ENCODE measurements at regions not wholly inside any gene's neighbourhood (a gene's known extent, or its start where the extent isn't known, plus 50 kb on each side); places are given as distances from the start of the nearest gene placed in this dataset.

DNA sequence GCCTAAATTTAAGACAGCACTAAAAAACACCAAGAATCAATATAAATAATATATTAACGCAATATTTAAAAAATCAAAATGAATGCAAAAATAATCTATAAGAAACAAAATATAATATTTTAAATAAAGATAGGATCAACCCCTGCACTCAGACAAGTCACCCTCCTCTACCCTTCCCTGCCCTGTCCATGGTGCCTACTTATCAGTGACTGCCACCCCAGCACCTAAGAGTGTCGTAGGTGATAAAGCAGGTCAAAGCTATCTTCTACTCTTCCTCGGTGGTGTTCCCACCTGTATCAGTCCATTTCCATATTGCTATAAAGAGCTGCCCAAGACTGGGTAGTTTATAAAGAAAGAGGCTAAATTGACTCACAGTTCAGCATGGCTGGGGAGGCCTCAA is 251.9 kb downstream of the STIM2 start:
- H3K27ac ChIP-seq (ENCODE audit: insufficient read depth, low read length): no peak overlapping the region
- no peaks in the 10 kb centered on the region for H3K27me3 ChIP-seq (ENCODE audit: control insufficient read depth, insufficient read depth, low read length)
- H4K20me1 ChIP-seq (ENCODE audit: control insufficient read depth, extremely low read depth, insufficient read depth, low read length): no peaks in the 10 kb centered on the region
- H3K4me1 ChIP-seq (ENCODE audit: control insufficient read depth, extremely low read depth, insufficient read depth, low read length): no peaks in the 10 kb centered on the region
- no peaks in the 10 kb centered on the region for H3K79me2 ChIP-seq (ENCODE audit: control insufficient read depth, insufficient read depth, low read length)
- H3K36me3 ChIP-seq (ENCODE audit: control insufficient read depth, insufficient read depth, low read length): no peaks in the 10 kb centered on the region
- DNase-seq (ENCODE audit: low read depth in 2 of 2): no peak
- no peak overlapping the region for H3K4me2 ChIP-seq (ENCODE audit: extremely low read depth, insufficient read depth, low read length)
- H3K9ac ChIP-seq (ENCODE audit: insufficient read depth, low read length): no peak overlapping the region
- no peaks in the 10 kb centered on the region for H3K9me3 ChIP-seq (ENCODE audit: control insufficient read depth, insufficient read depth, low read depth, low read length)
- TF ChIP-seq, protein P1, sequence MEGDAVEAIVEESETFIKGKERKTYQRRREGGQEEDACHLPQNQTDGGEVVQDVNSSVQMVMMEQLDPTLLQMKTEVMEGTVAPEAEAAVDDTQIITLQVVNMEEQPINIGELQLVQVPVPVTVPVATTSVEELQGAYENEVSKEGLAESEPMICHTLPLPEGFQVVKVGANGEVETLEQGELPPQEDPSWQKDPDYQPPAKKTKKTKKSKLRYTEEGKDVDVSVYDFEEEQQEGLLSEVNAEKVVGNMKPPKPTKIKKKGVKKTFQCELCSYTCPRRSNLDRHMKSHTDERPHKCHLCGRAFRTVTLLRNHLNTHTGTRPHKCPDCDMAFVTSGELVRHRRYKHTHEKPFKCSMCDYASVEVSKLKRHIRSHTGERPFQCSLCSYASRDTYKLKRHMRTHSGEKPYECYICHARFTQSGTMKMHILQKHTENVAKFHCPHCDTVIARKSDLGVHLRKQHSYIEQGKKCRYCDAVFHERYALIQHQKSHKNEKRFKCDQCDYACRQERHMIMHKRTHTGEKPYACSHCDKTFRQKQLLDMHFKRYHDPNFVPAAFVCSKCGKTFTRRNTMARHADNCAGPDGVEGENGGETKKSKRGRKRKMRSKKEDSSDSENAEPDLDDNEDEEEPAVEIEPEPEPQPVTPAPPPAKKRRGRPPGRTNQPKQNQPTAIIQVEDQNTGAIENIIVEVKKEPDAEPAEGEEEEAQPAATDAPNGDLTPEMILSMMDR (conservative IDR thresholded peaks at IDR 0.05 in 1 of 2, IDR thresholded peaks at IDR 0.05 in 1 of 2; ENCODE audit: low read depth in 1 of 2, low read length in 2 of 2): no peak
- no peak for TF ChIP-seq EZH2 (IDR thresholded peaks at IDR 0.05; ENCODE audit: low read length, missing control alignments)
- no peak overlapping the region for H3K4me3 ChIP-seq (replicated peaks in 1 of 4; ENCODE audit: control extremely low read depth in 1 of 4, insufficient read depth in 1 of 4, low read depth in 3 of 4, low read length in 4 of 4)
- no peak overlapping the region for H2AFZ ChIP-seq (ENCODE audit: low read length)

DNA sequence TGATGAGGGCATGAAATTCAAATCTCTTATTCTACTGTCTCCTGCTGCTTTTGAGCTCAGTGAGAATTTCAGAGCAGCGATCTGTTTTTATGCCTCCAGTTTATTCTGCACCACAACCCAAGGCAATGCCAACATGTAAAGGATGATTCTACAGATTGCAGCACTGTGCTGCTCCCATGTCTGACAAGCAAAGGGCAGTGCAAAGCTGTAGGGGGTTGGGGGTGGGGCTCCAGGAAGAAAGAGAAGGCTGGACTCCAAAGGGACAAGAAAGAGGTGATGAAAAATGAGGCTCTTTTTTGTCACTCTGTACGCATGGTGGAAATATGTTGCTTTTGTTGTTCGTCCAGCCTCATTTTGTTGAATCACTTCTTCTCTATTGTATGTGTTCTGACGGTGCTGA is 254.6 kb downstream of the STIM2 start:
- H2AFZ ChIP-seq (ENCODE audit: low read length): no peak overlapping the region
- H3K27me3 ChIP-seq (ENCODE audit: control insufficient read depth, insufficient read depth, low read length): no peaks in the 10 kb centered on the region
- no peaks in the 10 kb centered on the region for H3K36me3 ChIP-seq (ENCODE audit: control insufficient read depth, insufficient read depth, low read length)
- no peaks in the 10 kb centered on the region for H3K79me2 ChIP-seq (ENCODE audit: control insufficient read depth, insufficient read depth, low read length)
- no peak for TF ChIP-seq EZH2 (IDR thresholded peaks at IDR 0.05; ENCODE audit: low read length, missing control alignments)
- TF ChIP-seq, protein P1 (conservative IDR thresholded peaks at IDR 0.05 in 1 of 2, IDR thresholded peaks at IDR 0.05 in 1 of 2; ENCODE audit: low read depth in 1 of 2, low read length in 2 of 2): no peak
- no peak overlapping the region for H3K9ac ChIP-seq (ENCODE audit: insufficient read depth, low read length)
- DNase-seq (ENCODE audit: low read depth in 2 of 2): no peak
- no peaks in the 10 kb centered on the region for H3K9me3 ChIP-seq (ENCODE audit: control insufficient read depth, insufficient read depth, low read depth, low read length)
- H3K4me3 ChIP-seq (replicated peaks in 1 of 4; ENCODE audit: control extremely low read depth in 1 of 4, insufficient read depth in 1 of 4, low read depth in 3 of 4, low read length in 4 of 4): no peak overlapping the region
- H3K4me1 ChIP-seq (ENCODE audit: control insufficient read depth, extremely low read depth, insufficient read depth, low read length): no peaks in the 10 kb centered on the region
- H4K20me1 ChIP-seq (ENCODE audit: control insufficient read depth, extremely low read depth, insufficient read depth, low read length): no peaks in the 10 kb centered on the region
- no peak overlapping the region for H3K4me2 ChIP-seq (ENCODE audit: extremely low read depth, insufficient read depth, low read length)
- no peak overlapping the region for H3K27ac ChIP-seq (ENCODE audit: insufficient read depth, low read length)

DNA sequence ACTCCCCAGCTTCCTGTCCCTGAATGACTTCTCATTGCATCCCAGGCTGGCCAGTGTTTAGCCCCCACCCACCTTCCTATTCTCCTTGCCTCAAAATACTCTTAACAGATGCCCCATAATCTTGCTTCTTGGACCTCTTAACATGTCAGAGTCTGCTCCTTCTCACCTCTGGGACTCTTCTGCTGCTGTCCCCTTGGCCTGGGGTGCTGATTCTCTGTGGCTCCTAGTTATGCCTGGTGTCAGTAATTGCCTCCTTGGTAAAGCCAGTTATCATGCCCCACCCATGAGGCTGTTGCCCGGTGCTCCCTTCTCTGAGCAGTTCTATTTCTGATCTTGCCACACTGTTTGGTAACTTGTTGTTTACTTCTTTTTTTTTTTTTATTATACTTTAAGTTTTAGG is 256.8 kb downstream of the STIM2 start:
- H3K4me1 ChIP-seq (ENCODE audit: control insufficient read depth, extremely low read depth, insufficient read depth, low read length): no peaks in the 10 kb centered on the region
- no peak overlapping the region for H3K27ac ChIP-seq (ENCODE audit: insufficient read depth, low read length)
- no peak overlapping the region for H3K4me2 ChIP-seq (ENCODE audit: extremely low read depth, insufficient read depth, low read length)
- no peak for TF ChIP-seq EZH2 (IDR thresholded peaks at IDR 0.05; ENCODE audit: low read length, missing control alignments)
- TF ChIP-seq, protein P1 (conservative IDR thresholded peaks at IDR 0.05 in 1 of 2, IDR thresholded peaks at IDR 0.05 in 1 of 2; ENCODE audit: low read depth in 1 of 2, low read length in 2 of 2): no peak
- no peak overlapping the region for H3K9ac ChIP-seq (ENCODE audit: insufficient read depth, low read length)
- no peaks in the 10 kb centered on the region for H4K20me1 ChIP-seq (ENCODE audit: control insufficient read depth, extremely low read depth, insufficient read depth, low read length)
- no peaks in the 10 kb centered on the region for H3K27me3 ChIP-seq (ENCODE audit: control insufficient read depth, insufficient read depth, low read length)
- H2AFZ ChIP-seq (ENCODE audit: low read length): no peak overlapping the region
- H3K36me3 ChIP-seq (ENCODE audit: control insufficient read depth, insufficient read depth, low read length): no peaks in the 10 kb centered on the region
- H3K4me3 ChIP-seq (replicated peaks in 1 of 4; ENCODE audit: control extremely low read depth in 1 of 4, insufficient read depth in 1 of 4, low read depth in 3 of 4, low read length in 4 of 4): no peak overlapping the region
- no peaks in the 10 kb centered on the region for H3K9me3 ChIP-seq (ENCODE audit: control insufficient read depth, insufficient read depth, low read depth, low read length)
- no peaks in the 10 kb centered on the region for H3K79me2 ChIP-seq (ENCODE audit: control insufficient read depth, insufficient read depth, low read length)
- DNase-seq (ENCODE audit: low read depth in 2 of 2): no peak

All from fibroblast of lung (primary cell).